H1 (cell line): ENCODE measurements at regions not wholly inside any gene's neighbourhood (a gene's known extent, or its start where the extent isn't known, plus 50 kb on each side); places are given as distances from the start of the nearest gene placed in this dataset.

Experiments
- CTCF ChIP-seq, 3 experiments: IDR thresholded peaks; 1 replicate in 2 of 3; 2 replicates in 1 of 3; pipeline versions ENCODE4 v1.5.1 to v1.6.1; 2011; ENCODE audit warnings: low read length in 3 of 3, mild to moderate bottlenecking in 3 of 3, inconsistent platforms in 2 of 3, low read depth in 1 of 3, moderate library complexity in 1 of 3; ENCODE audit not compliant: insufficient read depth in 1 of 3; ENCODE audit errors: control extremely low read depth in 1 of 3
- HDAC6 ChIP-seq: IDR thresholded peaks from one replicate; pipeline ENCODE4 v1.7.1; 2012; ENCODE audit warnings: low read depth, mild to moderate bottlenecking, inconsistent platforms, low read length, moderate library complexity

DNA sequence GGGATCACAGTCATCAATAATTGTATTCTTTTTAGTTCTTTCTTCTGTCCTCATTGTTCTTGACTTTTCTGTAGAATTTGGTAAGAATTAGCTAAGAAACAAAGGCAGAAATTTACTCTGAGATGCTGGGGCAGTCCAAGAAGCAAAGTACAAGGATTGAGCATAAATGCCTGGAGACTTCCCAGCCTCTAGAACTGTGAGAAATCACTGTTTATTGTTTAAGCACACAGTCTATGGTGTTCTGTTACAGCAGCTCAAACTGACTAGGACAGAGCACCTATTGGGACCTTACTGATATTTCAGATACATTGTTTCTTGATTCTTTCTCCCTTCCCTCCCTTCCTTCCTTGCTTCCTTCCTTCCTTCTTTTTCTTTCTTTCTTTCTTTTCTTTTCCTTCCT lies 192.7 kb upstream of the SLC35B3 start:
- TF ChIP-seq CTCF (IDR thresholded peaks at IDR 0.05; ENCODE audit: control extremely low read depth in 1 of 3, insufficient read depth in 1 of 3, low read depth in 1 of 3, low read length in 3 of 3), result no peak
- TF ChIP-seq HDAC6, result no peak
